GM18499 (cell line): ENCODE measurements at regions not wholly inside any gene's neighbourhood (a gene's known extent, or its start where the extent isn't known, plus 50 kb on each side); places are given as distances from the start of the nearest gene placed in this dataset.

Experiments used
- ATAC-seq: cut with Tn5 transposase; IDR thresholded peaks from one replicate; pipeline ENCODE4 v1.9.1; 2021; ENCODE audit warnings: moderate number of reproducible peaks; ENCODE audit not compliant: insufficient read depth, unreplicated experiment

- ATAC-seq, result no peak
Observed at GRCh38 chr1:193763266-193763665, 576.9 kb upstream of the B3GALT2 start.

GRCh38 chr1:193762236-193762635 is 575.8 kb upstream of the B3GALT2 start:
- no peak for ATAC-seq

GRCh38 chr1:193755441-193755840 is 569.0 kb upstream of the B3GALT2 start:
- no peak for ATAC-seq

- ATAC-seq, result no peak
Observed at GRCh38 chr1:193754732-193755427, 568.5 kb upstream of the B3GALT2 start.

GRCh38 chr1:193754151-193754550 is 567.7 kb upstream of the B3GALT2 start:
- no peak for ATAC-seq

- no peak for ATAC-seq
Observed at GRCh38 chr1:193753038-193753756, 566.8 kb upstream of the B3GALT2 start.

GRCh38 chr1:193749868-193750267 is 563.5 kb upstream of the B3GALT2 start:
- no peak for ATAC-seq

GRCh38 chr1:193747579-193747978 is 561.2 kb upstream of the B3GALT2 start:
- ATAC-seq, result no peak

- ATAC-seq, result no peak
Observed at GRCh38 chr1:193741228-193741627, 554.8 kb upstream of the B3GALT2 start.

GRCh38 chr1:193740762-193741161 is 554.3 kb upstream of the B3GALT2 start:
- no peak for ATAC-seq

GRCh38 chr1:193736507-193736906 is 550.1 kb upstream of the B3GALT2 start:
- no peak for ATAC-seq

- ATAC-seq, result no peak
Observed at GRCh38 chr1:193733674-193734073, 547.3 kb upstream of the B3GALT2 start.

GRCh38 chr1:193730017-193730416 is 543.6 kb upstream of the B3GALT2 start:
- no peak for ATAC-seq

- ATAC-seq, result no peak
Observed at GRCh38 chr1:193729429-193729828, 543.0 kb upstream of the B3GALT2 start.

- no peak for ATAC-seq
Observed at GRCh38 chr1:193727850-193728249, 541.4 kb upstream of the B3GALT2 start.

- ATAC-seq, result no peak
Observed at GRCh38 chr1:193726722-193727121, 540.3 kb upstream of the B3GALT2 start.

GRCh38 chr1:193712392-193712791 is 526.0 kb upstream of the B3GALT2 start:
- no peak for ATAC-seq

GRCh38 chr1:193709607-193710006 is 523.2 kb upstream of the B3GALT2 start:
- no peak for ATAC-seq

GRCh38 chr1:193707271-193708021 is 521.0 kb upstream of the B3GALT2 start:
- ATAC-seq, result no peak

- no peak for ATAC-seq
Observed at GRCh38 chr1:193706766-193707165, 520.4 kb upstream of the B3GALT2 start.

GRCh38 chr1:193705554-193705981 is 519.2 kb upstream of the B3GALT2 start:
- no peak for ATAC-seq
